ENCODE measurements at regions not wholly inside any gene's neighbourhood (a gene's known extent, or its start where the extent isn't known, plus 50 kb on each side); places are given as distances from the start of the nearest gene placed in this dataset.

DNA sequence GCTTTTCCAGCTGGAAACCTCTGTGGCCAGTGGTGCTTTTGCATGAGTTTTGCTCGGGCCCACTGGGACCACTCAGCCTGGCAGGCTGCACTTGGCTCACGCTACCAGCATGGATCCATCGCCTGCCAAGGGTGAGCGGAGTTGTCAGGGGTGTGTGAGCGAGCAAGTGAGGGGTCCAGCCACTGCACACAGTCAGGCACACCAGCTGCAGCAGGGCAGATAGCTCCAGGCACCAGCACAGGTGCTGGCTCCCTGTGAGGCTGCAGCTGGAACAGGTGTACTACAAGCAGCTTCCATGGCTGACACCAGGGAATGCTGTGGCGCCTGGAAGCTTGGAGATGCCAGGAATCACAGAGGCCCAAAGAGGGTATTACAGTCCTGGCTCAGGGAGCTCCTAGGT, 391.2 kb upstream of the SGCD start:
- Histone ChIP-seq H3K27ac (ENCODE audit: low read depth, low read length) (no peak overlapping the region), H3K27me3 (ENCODE audit: insufficient read depth, low read length) (no peaks in the 10 kb centered on the region), H3K4me2 (ENCODE audit: low read length) (no peak overlapping the region), H3K79me2 (ENCODE audit: insufficient read depth, low read length) (no peaks in the 10 kb centered on the region), H3K4me3 (replicated peaks in 1 of 2; ENCODE audit: low read depth in 1 of 2, low read length in 2 of 2) (no peak overlapping the region), H3K9me3 (ENCODE audit: control insufficient read depth in 1 of 2, insufficient read depth in 1 of 2, low read depth in 1 of 2, low read length in 2 of 2) (no peaks in the 10 kb centered on the region; a peak in 1 of 4 replicates), H4K20me1 (ENCODE audit: insufficient read depth) (no peaks in the 10 kb centered on the region; the same call in 1 of the 2 replicates), H3K9ac (ENCODE audit: low read length) (no peak overlapping the region), H2AFZ (ENCODE audit: low read depth, low read length, poor library complexity, severe bottlenecking) (no peak overlapping the region), H3K9me2 (ENCODE audit: insufficient read depth) (no peaks in the 10 kb centered on the region), H3K4me1 (ENCODE audit: control insufficient read depth in 1 of 2, insufficient read depth in 2 of 2, low read length in 2 of 2) (no peaks in the 10 kb centered on the region), H3K36me3 (ENCODE audit: control insufficient read depth in 1 of 2, insufficient read depth in 2 of 2, low read length in 2 of 2) (no peaks in the 10 kb centered on the region)
- RAD21 ChIA-PET (ENCODE audit: low non-redundant PET in 1 of 2, low total read pairs in 2 of 2, uncharacterized antibody in 2 of 2, unreplicated experiment in 2 of 2) = no interaction called here
- TF ChIP-seq FOSL1 (IDR thresholded peaks at IDR 0.05; ENCODE audit: low read depth) = no peak
- BruUV-seq (replicated peaks) = no TSS peak
- intact Hi-C loops (cut with micrococcal nuclease) = no loop called here
- DNase-seq (ENCODE audit: low read depth, low spot score) = no peak
- POLR2A ChIA-PET = no interaction called here
- CTCF ChIA-PET = no interaction called here
- no peak for ATAC-seq

DNA sequence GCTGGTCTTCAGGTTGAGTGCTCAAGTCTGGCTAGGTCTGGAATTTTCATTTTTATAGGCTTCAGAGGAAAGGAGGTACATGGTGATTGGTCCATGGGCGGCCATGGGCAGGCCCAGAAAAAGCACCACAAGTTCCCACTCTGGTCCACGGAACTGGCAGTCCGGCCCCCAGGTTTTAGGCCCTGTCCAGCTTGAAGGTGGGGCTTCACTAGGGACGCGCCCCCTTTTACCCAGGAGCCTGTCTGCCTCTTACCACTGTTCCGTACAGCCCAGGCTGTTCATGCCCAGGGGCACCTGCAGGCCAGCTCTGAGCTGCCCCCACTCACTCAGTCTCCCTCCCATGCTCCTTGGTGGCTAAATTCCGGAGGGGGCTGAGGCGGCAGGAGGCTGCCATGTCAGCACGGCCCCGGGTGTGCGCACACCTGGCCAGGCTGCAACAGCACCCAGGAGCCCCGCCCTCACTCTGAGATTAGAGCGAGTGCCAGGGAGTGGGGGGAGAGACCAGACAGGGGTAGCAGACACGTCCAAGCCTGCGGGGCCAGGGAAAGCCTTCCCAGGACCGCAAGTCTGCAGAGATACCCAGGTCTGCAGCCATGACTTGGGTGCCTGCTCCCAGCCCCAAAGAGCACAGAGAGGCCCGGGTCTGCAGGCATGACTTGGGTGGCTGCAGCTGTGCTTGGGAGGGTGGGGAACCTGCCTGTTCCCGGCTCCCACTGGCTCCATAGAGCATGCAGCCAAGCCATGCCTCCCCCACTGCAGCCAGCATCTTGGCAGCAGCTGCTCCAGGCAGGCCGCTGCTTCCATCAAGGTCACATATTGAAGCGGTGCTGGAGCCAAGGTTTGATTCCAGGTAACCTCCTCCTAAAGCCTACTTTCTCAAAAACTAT, 390.2 kb upstream of the SGCD start:
- no peak for DNase-seq (ENCODE audit: low read depth, low spot score)
- Histone ChIP-seq H3K4me1 (ENCODE audit: control insufficient read depth in 1 of 2, insufficient read depth in 2 of 2, low read length in 2 of 2) (no peaks in the 10 kb centered on the region), H3K4me2 (ENCODE audit: low read length) (no peak overlapping the region), H3K9me3 (ENCODE audit: control insufficient read depth in 1 of 2, insufficient read depth in 1 of 2, low read depth in 1 of 2, low read length in 2 of 2) (no peaks in the 10 kb centered on the region; a peak in 1 of 4 replicates), H3K27ac (ENCODE audit: low read depth, low read length) (no peak overlapping the region), H4K20me1 (ENCODE audit: insufficient read depth) (no peaks in the 10 kb centered on the region; the same call in 1 of the 2 replicates), H3K27me3 (ENCODE audit: insufficient read depth, low read length) (no peaks in the 10 kb centered on the region), H3K79me2 (ENCODE audit: insufficient read depth, low read length) (no peaks in the 10 kb centered on the region), H3K36me3 (ENCODE audit: control insufficient read depth in 1 of 2, insufficient read depth in 2 of 2, low read length in 2 of 2) (no peaks in the 10 kb centered on the region), H3K4me3 (replicated peaks in 1 of 2; ENCODE audit: low read depth in 1 of 2, low read length in 2 of 2) (no peak overlapping the region), H3K9me2 (ENCODE audit: insufficient read depth) (no peaks in the 10 kb centered on the region), H2AFZ (ENCODE audit: low read depth, low read length, poor library complexity, severe bottlenecking) (no peak overlapping the region), H3K9ac (ENCODE audit: low read length) (no peak overlapping the region)
- ChIA-PET RAD21 (ENCODE audit: low non-redundant PET in 1 of 2, low total read pairs in 2 of 2, uncharacterized antibody in 2 of 2, unreplicated experiment in 2 of 2) (no interaction called here), CTCF (no interaction called here), POLR2A (no interaction called here)
- intact Hi-C loops (cut with micrococcal nuclease) = no loop called here
- BruUV-seq (replicated peaks) = no TSS peak
- no peak for TF ChIP-seq CEBPB (IDR thresholded peaks at IDR 0.05; ENCODE audit: low read depth)
- TF ChIP-seq MAX (IDR thresholded peaks at IDR 0.05) = no peak
- no peak for TF ChIP-seq TCF7L2 (IDR thresholded peaks at IDR 0.05; ENCODE audit: borderline replicate concordance, extremely low read depth, insufficient read depth, insufficient read length)
- TF ChIP-seq EZH2 (IDR thresholded peaks at IDR 0.05) = no peak
- TF ChIP-seq ZBTB33 (IDR thresholded peaks at IDR 0.05; ENCODE audit: extremely low read depth, insufficient replicate concordance, low read length) = no peak
- ATAC-seq = no peak
